Right kidney (tissue), 1 donor: ENCODE measurements at regions not wholly inside any gene's neighbourhood (a gene's known extent, or its start where the extent isn't known, plus 50 kb on each side); places are given as distances from the start of the nearest gene placed in this dataset.
"Not testable (repeated sequence)": the region's sequence is repeated elsewhere in the genome, so short reads cannot be mapped to it uniquely, and the experiment has no call there.

ENCODE experiments used
- DNase-seq: peaks from one replicate; pipeline ENCODE4 v3.0.0-alpha.2; 2016

DNA sequence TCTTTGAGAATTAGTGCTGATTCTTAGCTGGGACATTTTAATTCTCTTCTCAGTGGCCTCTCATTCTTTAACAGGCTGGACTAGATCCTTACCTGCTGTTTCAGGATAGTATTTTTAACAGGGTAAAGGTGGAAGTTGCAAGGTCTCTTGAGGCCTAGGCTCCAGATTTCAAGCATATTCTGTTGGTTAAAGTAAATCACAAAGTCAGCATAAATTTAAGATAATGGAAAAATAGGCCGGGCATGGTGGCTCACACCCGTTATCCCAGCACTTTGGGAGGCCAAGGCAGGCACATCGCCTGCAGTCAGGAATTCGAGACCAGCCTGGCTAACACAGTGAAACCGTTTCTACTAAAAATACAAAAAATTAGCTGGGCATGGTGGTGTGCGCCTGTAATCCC lies 1149.0 kb downstream of the EPHA7 start:
- DNase-seq: no peak

DNA sequence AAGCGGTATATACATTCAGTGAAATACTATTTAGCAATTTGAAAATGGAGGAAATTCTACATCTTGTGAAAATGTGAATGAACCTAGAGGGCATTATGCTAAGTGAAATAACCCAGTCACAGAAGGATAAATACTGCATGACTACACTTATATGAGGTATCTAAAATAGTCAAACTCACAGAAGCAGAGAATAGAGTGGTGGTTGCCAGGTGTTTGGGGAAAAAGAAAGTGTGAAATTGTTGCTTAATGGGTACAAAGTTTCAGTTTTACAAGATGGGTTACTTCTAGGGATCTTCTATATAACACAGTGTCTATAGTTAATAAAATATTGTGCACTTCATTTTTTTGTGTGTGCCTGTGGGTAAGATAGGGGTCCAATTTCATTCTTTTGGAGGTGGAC lies 1152.0 kb downstream of the EPHA7 start:
- no peak for DNase-seq

DNA sequence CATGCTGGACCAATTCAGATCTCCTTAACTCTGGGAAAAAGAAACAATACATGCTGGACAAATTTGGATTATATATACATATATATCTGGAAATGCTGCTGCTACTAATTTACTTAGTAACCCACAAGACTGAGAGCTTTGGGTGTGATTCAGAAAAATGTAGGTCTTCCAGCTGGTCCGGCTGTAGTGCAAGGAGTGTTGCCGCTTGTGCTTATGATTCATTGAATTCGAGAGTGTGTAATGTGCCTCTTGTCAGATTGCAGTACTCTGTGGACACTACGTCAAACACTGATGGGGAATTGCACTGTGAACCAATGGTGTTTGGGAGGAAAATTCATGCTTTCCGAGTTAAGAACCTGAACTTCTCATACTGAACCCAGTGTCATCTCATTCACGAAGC lies 1155.5 kb downstream of the EPHA7 start:
- no peak for DNase-seq

DNA sequence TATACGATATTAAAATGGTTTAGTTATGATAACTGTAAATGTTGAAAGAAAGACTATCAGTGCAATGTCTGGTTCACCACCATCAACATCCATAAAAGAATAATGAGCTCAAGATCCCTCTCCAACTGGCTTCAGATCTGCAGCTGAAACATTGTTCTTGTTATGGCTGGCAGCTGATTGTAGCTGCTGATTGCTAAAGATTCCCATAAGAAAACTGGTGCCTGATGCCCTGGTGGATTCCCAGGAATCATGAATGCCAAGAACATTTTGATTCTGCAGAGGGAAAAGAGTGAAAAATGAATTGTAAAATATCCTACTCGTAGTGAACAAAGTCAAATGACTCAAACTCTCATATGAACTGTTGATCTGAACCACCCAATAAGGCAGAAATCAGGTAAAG lies 1160.2 kb downstream of the EPHA7 start:
- no peak for DNase-seq

DNA sequence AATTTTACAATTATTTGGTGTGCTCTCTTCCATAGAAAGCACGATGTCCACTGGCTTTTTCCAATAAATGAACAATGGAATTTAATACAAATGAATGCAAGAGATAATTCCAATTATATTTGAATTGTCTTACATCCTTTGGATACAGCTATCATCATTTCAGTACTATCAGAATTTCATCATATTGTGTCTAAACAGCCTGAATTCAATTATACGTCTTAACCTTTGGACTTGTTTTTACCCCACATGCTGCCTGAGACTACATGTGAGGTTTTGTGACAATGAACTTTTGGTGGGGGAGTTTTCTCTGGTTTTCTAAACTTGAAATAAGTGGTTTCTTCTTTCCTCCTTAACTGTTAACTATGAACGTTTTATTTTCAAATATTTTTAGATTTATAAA lies 1176.0 kb downstream of the EPHA7 start:
- no peak for DNase-seq

DNA sequence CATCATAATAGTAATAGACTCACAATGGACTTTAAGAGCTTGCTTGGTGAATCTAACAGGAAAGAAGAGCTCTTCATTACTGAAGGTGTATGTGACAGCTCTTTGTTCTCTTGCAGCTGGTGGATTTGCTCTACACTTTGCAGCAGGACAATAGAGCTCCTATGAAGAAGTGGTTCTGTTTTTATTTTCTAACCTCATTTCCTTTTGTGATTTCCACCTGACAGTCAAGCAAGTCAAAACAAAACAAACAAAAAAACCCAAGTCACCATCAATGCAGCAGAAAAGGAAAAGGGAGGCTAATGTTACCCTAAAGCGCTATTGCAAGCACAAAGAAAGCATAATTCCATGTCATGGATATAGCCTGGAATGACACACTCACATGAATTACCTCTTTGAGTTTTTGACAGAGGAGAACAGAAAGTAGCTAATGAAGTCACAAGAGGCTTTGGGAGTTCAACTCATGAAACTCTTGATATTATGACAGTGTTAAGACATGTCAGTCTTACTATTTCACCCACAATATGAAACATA lies 1188.1 kb downstream of the EPHA7 start:
- no peak for DNase-seq

DNA sequence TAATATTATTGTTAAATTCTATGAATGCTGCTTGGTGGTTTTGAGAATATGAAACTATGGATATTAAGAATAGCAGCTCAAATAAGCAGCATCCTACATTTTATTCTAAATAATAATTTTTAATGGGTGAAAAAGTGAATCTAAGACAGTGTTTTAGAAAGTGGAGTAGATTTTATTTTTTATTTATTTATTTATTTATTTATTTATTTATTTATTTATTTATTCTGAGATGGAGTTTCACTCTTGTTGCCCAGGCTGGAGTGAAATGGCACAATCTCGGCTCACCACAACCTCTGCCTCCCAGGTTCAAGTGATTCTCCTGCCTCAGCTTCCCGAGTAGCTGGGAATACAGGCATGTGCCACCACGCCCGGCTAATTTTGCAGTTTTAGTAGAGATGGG lies 1199.4 kb downstream of the EPHA7 start:
- not testable (repeated sequence) for DNase-seq

DNA sequence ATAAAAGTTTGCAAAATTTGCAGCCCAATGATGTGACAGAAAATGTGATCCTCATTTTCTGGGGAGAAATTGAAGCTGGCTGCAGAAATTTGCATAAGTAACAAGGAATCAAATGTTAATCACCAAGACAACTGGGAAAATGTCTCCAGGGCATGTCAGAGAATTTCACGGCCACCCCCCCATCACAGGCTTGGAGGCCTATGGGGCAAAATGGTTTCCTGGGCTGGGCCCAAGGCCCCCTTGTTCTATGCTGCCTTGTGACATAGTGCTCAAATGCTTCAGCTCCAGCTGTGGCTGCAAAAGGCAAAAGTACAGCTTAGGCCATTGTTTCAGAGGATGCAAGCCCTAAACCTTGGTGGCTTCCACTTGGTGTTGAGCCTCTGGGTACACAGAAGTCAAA lies 1202.6 kb downstream of the EPHA7 start:
- DNase-seq: no peak

DNA sequence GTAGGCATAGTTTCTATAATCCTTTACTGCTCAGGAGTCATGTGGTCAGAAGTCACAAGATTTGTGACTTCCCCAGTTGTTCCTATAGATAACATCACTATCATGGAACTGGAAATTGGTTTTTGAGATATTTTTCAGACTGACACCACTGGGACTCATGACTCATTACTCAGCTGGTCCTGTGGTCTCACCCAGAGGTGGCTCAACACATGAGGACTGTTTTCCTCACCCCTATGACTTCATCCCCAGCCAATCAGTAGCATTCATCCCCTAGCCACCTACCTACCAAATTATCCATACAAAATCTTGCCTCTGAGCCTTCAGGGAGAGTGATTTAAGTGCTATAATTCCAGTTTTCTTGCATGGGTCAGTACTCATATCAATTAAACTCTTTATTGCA lies 1217.7 kb downstream of the EPHA7 start:
- DNase-seq: no peak

DNA sequence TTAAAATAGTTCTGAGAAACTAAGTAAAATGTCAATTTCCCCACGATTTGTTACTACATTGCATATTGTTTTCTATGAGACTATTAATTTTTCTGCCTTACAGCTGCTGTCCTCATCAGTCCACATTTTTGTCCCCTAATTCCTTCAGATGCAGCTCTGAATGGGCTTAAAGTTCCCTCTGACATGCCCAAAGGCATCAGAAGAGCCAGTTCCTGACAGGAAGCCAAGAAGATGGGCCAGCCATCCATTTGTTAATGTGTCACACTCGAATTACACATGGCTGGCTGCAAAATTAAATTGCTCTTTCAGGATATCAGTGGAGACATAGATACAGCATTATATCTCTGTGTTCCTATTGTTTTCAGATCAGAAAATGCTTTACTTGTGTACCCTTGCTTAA lies 1223.0 kb downstream of the EPHA7 start:
- no peak for DNase-seq

DNA sequence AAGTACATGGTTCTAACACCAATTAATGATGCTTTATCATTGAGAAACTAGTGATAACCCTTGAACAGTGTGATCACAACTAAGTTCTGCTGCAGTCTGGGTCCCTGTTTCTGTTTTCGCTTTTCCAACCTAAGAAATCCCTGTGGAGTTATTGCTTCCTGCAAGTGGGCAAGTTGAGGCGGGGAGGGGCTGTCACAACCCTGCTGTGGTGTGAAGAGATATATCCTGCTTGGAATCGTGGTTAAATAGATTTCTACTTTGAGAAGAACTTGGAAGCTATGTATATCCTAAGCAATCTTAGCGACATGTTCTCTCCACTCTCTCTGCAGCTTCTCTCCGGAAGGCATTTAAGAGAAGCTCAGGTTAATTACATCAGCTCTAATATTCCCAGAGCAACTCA lies 1223.6 kb downstream of the EPHA7 start:
- no peak for DNase-seq

DNA sequence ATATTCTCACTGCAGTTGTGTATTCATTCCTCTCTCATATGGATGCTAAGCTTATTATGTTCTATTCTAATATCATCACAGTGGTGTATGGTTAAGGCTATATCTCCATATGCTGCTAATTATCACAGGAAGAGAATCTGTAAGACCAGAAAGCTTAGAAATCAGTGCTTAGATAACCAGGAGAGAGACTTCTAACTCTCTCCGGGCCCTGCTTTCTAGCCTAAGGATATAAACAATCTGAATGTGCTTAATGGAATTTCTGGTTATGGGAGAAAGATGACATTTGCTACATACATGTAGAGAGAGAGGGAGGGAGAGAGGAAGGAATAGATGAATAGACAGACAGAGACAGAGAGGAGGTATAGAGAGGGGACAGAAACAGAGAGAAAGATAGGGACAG lies 1231.3 kb downstream of the EPHA7 start:
- no peak for DNase-seq

DNA sequence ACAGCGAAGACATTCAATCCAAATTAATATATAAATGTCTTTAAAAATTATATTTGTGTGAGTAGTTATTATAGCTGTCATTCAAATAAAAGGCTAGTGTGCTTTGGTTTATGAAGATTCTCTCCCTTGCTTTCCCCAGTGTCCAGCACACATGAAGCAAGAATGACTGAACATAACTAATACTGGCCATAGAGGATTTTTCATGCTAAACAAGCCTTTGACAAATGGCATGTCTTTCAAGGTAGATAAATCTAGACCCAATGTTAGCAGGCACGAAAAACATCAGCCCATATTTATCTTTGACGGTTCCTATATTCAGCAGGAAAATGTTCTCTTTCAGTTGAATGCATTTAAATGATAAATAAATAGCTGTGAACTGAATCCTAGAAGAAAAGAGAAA lies 1234.4 kb downstream of the EPHA7 start:
- DNase-seq: no peak

DNA sequence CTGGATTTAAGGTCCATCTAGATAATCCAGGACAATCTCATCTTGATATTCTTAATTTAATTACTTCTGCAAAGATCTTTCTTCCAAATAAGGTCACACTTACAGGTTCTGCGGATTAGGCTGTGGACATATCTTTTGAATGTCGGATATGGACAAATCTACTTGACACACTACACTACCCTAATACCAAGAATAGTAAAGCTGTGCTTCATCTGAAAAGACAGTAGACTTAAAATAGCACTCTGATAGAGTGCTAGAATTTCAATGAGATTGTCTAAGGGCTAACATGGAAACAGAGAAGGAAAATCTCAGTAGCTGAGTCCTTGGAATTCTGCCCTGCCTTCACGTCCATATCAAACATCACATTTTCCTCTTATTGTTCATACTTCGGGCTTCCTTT lies 1238.0 kb downstream of the EPHA7 start:
- DNase-seq: no peak

DNA sequence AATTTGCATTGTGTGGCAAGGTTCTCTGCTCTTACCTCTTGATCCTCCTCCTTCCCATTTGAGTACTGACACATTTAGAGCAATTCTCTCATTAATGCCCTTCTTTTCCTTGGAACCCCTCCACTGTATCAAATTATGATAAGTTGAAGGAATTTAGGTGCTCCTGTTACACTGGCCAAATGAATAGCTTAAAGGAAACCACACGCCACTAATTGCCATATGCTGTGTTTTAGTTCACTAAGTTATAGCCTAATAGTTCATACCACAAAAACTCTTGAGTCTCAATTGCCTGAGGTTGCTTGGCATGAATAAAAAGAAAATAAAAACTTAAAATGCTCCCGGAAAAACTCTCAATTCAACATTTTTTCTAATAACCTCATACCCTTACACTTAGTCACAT lies 1239.3 kb downstream of the EPHA7 start:
- DNase-seq: no peak

DNA sequence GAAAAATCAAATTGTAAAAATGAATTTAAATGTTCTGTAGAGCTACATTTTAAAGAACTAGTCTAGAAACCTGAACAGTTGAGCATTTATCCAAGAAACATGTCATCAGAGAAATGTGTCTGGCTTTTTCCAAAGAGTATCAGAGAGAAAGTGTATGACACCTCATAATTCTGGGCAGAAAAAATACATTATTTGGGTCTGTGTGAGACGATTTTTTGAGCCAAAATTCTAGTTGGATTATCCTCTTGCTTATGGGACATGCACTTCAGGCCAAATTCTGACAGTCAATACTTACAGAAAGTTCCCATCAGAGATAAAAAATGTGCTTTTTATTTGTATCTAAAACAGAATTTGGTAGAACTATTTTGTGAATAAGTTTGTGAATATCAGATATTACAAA lies 1242.7 kb downstream of the EPHA7 start:
- no peak for DNase-seq

DNA sequence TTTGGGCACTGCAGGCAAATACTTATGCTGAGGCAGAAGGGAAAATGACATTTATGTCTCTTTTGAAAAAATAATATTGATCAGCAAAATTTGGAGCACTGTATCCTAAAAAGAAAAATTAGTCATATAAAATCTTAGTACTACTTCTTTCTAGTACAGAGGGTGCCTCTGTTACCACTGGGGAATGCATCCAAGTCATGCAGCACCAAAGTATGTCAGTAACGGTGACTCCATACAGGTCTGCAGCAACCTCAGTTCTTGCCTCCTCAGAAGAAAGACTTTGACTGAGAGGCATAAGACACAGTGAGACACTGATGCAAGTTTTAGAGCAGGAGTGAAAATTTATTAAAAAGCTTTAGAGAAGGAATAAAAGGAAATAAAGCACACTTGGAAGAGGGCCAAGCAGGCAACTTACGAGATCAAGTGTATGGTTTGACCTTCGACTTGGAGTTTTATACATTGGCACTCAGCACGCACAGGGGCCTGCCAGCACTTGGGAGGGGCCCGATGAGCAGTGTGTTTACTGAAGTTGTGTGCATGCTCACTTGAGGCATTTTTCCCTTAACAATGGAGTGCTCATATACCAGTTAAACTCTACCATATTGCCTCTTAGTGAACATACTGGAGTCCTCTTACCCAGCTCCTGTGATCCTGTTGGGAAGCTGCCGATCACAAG lies 1244.8 kb downstream of the EPHA7 start:
- no peak for DNase-seq

DNA sequence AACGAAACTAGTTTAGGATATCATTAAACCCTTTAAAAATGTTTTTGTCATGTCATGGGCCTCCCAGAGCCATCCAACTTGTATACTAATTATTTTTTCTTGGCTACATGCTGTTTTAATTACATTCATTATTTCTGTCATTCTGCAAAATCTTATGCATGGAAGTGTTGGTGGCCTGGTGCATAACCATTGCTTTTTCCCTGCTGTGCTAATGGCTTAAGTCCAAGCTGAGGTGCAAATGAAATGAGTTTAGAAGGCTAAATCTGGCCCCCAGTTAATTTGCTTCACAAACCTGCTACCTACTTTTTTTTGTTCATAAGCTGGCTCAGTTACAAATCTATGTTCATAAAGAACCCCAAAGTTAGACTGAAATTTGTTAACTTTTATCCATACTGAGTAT lies 1249.9 kb downstream of the EPHA7 start:
- DNase-seq: no peak

DNA sequence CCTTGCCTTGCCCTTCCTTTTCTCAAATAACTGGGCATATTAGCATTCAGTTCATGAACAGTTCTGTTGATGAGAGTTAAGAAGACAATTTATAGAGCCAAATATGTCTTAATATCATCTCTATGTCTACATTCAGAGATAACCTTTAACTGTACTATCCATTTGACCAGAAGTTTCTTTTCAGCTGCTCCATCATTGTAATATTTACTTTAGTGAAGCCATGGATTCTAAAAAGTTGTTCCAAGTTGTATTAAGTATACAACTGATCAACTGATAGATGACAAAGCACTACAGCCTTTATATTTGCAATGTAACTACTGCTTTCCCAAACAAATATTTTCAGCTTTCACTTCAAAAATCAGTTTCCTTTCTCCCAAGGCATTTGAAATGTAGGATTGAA lies 1252.7 kb downstream of the EPHA7 start:
- DNase-seq: no peak

DNA sequence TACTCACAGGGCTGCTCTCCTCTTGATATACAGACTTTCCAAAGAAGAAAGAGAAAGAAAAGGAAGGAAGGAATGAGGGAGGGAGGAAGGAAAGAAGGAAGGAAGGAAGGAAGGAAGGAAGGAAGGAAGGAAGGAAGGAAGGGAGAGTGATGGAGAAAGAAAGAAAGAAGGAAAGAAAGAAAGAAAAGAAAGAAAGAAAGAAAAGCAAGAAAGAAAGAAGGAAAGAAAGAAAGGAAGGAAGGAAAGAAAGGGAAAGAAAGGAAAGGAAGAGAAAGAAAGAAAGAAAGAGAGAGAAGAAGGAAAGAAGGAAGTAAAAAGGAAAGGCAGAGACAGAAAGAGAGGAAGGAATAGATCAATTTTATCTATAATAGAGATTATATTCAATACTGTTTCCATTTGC lies 1257.4 kb downstream of the EPHA7 start:
- no peak for DNase-seq

DNA sequence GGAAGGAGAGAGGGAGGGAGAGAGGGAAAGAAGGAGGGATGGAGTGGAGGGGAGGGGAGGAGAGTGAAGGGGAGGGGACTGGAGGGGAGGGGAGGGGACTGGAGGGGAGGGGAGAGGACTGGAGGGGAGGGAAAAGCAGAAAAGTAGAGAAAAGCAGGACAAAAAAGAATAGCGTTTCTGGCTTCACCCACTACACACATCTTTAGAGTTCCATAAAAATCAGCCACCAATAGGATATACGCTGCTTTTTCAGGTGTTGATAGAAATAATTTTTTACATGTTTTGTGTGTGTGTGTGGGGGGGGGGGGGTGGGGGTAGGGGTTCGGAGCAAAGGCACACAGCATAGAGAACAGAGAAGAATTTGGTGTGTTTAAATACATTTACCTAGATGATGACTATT lies 1259.1 kb downstream of the EPHA7 start:
- no peak for DNase-seq

DNA sequence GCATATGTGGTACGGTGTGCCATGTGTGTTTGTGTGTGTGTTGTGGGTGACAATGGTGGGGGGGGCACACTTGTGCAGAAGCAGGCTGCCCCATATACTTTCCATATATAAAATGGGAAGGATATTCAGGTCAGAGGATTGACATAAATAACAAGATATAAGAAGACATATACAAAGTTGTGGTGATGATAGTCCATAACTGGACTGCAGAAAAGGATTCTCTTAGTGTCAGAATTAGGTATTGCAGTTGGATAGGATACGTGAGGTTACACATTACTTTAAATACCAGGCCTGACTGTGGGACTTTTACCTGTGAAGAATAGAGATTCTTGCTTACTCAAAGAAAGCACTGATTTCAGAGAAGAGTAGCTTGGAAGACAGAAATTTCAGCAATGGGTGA lies 1260.3 kb downstream of the EPHA7 start:
- DNase-seq: no peak

DNA sequence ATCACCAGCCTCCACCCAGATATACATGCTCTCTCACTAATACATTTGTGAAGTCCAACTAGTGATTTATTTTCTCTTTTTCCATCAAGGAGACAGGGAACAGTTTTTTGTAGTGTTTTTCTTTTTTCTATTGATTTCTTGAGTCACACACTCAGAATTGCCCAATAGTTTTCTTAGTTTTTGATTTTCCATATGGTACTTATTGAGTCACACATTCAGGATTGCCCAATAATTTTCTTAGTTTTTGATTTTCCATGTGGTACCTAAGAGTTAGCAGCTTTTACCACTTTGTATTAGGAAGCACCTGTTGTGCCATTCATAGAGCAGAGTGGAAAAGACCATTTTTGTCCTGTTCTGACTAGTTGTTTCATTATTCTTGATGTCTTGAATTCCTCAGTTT lies 1268.8 kb downstream of the EPHA7 start:
- no peak for DNase-seq

DNA sequence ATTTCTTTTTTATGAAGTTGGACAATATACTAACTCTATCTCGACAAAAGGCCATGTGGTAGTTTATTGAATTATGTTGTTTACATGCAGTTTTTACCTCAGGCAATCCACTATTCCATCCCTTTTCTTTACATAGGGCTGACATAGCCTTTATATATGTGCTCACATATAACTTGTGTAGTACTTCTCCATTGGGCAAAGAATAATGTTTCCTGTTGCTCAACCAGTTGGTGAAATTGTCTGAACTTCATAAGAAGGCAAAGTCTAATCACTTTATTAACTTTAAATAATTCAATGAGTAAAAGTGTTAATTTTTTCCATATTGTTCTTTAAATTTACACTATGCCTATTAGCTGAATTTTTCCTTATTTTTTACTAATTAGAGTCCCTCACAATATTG lies 1272.1 kb downstream of the EPHA7 start:
- DNase-seq: no peak

DNA sequence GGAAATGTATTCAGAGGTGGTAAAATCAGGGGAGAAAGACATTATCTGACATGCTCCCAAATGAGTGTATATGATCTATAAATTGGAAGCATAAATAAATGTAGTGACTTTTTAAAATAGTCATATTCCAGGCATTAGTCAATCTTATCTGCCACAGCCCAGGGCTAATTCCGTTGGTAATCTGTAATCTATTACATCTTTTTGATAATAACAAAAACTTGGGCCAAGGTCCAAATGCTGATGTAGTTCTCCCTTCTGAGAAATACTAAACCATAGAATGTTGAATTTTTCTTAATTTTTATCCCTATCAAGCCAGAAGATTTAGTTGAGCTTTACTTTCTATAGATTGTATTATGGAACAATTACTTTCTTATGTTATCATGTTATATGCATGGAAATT lies 1279.8 kb downstream of the EPHA7 start:
- no peak for DNase-seq
